Kidney tubule cell (primary cell): ENCODE measurements at regions not wholly inside any gene's neighbourhood (a gene's known extent, or its start where the extent isn't known, plus 50 kb on each side); places are given as distances from the start of the nearest gene placed in this dataset.
"Not testable (repeated sequence)": the region's sequence is repeated elsewhere in the genome, so short reads cannot be mapped to it uniquely, and the experiment has no call there.

Experiments used
- DNase-seq: peaks from one replicate; pipeline ENCODE4 v3.0.0-alpha.2; 2018; ENCODE audit warnings: low spot score

- DNase-seq = no peak
Observed at GRCh38 chr2:143870696-143871095, 649.2 kb downstream of the ZEB2 start.

GRCh38 chr2:143856978-143857377 is 662.9 kb downstream of the ZEB2 start:
- DNase-seq = no peak

- no peak for DNase-seq
Observed at GRCh38 chr2:143852759-143853158, 667.2 kb downstream of the ZEB2 start.

- DNase-seq = no peak
Observed at GRCh38 chr2:143850084-143850483, 669.8 kb downstream of the ZEB2 start.

GRCh38 chr2:143847257-143847656 is 672.7 kb downstream of the ZEB2 start:
- DNase-seq = no peak

GRCh38 chr2:143844986-143845385 is 674.9 kb downstream of the ZEB2 start:
- no peak for DNase-seq

- DNase-seq = no peak
Observed at GRCh38 chr2:143843686-143844085, 676.2 kb downstream of the ZEB2 start.

- no peak for DNase-seq
Observed at GRCh38 chr2:143842836-143843235, 677.1 kb downstream of the ZEB2 start.

GRCh38 chr2:143841935-143842334 is 678.0 kb downstream of the ZEB2 start:
- no peak for DNase-seq

GRCh38 chr2:143840601-143841000 is 679.3 kb downstream of the ZEB2 start:
- DNase-seq = no peak

- no peak for DNase-seq
Observed at GRCh38 chr2:143840194-143840593, 679.7 kb downstream of the ZEB2 start.

GRCh38 chr2:143839456-143839855 is 680.5 kb downstream of the ZEB2 start:
- DNase-seq = no peak

- not testable (repeated sequence) for DNase-seq
Observed at GRCh38 chr2:143837055-143837454, 682.9 kb downstream of the ZEB2 start.

- no peak for DNase-seq
Observed at GRCh38 chr2:143835481-143835880, 684.4 kb downstream of the ZEB2 start.

- DNase-seq = no peak
Observed at GRCh38 chr2:143833015-143833660, 686.8 kb downstream of the ZEB2 start.

GRCh38 chr2:143830476-143830875 is 689.4 kb downstream of the ZEB2 start:
- no peak for DNase-seq

GRCh38 chr2:143828763-143829537 is 691.0 kb downstream of the ZEB2 start:
- no peak for DNase-seq

GRCh38 chr2:143824791-143825190 is 695.1 kb downstream of the ZEB2 start:
- no peak for DNase-seq

GRCh38 chr2:143823876-143824275 is 694.7 kb downstream of the ARHGAP15 start:
- DNase-seq = no peak

- no peak for DNase-seq
Observed at GRCh38 chr2:143823296-143823695, 694.1 kb downstream of the ARHGAP15 start.

- DNase-seq = no peak
Observed at GRCh38 chr2:143822736-143823135, 693.5 kb downstream of the ARHGAP15 start.

GRCh38 chr2:143819764-143820163 is 690.5 kb downstream of the ARHGAP15 start:
- no peak for DNase-seq

GRCh38 chr2:143819190-143819735 is 690.0 kb downstream of the ARHGAP15 start:
- DNase-seq = no peak
